Activated T-helper 1 cell treated with anti-CD3 and anti-CD28 coated beads, Interleukin-2, amount 50 U/mL, for 16 hours (primary cell): ENCODE measurements at regions not wholly inside any gene's neighbourhood (a gene's known extent, or its start where the extent isn't known, plus 50 kb on each side); places are given as distances from the start of the nearest gene placed in this dataset.

ENCODE experiments used
- DNase-seq, 2 donors: peaks; one replicate each; pipeline ENCODE4 v3.0.0-alpha.2; 2020; ENCODE audit warnings: low read depth in 1 of 2, low spot score in 1 of 2

- no peak for DNase-seq
These were observed 208.2 kb upstream of the INHBA start for GRCh38 chr7:41910940-41911600.

DNA sequence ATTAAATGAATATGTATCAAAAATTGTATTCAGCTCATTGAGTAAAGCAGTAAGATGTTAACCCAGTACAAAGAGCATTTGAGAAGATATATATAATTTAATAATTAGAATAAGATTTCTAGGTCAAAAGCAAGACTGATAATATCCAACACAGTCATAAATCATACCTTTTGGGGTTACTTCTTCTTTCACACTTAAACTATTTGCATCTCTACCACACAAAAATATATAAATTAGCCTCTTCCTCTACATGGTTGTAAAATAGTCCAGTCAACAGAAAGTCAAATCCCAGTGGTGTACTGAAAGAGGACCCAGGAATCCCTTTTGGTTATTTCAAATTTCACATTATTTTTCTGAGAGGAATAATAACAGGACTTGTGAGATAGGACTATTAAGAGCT lies 204.6 kb upstream of the INHBA start:
- DNase-seq = no peak

- DNase-seq = no peak
These were observed 197.6 kb upstream of the INHBA start for GRCh38 chr7:41900532-41900931.

GRCh38 chr7:41899823-41900433 lies 197.0 kb upstream of the INHBA start:
- no peak for DNase-seq

DNA sequence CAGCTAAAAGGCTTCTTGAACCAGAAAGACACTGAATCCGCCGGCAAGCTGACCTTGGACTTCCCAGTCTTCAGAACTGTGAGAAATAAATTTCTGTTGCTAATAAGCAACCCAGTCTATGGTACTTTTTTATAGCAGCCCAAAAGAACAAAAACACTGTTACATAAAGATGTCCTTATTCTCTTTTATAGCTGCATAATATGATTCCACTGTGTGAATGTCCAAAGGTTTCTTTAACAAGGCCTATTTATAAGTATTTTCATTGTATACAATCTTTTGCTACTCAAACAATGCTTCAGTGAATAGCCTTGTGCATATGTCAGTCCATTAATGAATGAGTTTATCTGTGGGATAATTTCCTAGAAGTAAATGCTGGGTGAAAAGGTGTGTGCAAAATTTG lies 190.8 kb upstream of the INHBA start:
- no peak for DNase-seq

DNA sequence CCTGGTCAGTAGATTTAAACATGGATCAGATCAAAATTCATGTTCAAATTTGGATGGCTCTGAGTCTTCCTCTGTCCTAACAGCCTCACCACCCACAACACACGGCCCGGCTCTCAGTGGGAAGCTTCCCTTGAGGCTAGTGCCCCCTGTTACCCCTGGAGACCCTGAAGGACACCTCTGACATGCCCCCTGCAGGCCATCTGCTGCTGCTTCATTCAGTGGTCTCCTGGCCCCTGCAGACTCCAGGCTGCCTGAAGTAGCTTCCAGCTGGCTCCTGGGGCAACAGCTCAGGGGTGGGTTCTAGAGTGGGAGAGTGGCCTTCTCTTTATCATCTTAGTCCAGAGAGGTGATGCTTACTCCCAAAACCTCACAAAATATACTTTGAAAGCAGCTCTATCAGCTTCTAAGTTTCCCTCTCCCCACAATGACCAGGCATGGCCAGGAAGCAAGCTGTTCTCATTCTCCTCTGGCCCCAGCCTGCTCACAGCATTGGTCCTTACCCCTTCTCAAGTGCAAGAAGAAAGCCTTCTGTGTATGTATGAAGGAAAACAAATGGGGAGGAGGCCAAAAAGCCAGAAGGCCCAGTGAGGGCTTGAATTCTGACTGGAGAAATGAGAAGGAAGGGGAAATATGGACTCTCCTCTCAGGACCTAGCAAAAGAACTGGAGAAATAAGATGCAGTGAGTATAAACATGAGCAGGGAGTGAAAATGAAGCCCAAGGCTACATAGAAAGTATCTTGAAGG lies 189.6 kb upstream of the INHBA start:
- DNase-seq = no peak

DNA sequence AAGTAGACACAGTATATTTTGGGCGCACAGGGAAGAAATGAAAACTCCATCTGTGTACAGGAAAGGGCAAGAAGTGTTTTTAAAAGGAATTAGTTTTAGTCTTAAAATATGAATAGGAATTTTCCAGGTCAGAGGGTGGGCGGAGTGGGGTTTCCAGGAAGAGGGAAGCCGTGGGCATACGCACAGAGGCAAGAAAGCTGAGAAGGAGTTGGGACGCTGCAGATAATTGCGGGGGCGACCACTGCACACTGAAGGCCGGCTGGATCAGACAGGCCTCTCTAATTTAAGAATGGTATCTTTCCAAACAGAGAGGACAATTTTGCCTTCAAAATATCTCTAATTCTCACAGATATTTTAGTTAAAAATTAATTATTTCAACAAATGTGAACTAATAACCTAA lies 189.1 kb upstream of the INHBA start:
- DNase-seq = no peak

DNA sequence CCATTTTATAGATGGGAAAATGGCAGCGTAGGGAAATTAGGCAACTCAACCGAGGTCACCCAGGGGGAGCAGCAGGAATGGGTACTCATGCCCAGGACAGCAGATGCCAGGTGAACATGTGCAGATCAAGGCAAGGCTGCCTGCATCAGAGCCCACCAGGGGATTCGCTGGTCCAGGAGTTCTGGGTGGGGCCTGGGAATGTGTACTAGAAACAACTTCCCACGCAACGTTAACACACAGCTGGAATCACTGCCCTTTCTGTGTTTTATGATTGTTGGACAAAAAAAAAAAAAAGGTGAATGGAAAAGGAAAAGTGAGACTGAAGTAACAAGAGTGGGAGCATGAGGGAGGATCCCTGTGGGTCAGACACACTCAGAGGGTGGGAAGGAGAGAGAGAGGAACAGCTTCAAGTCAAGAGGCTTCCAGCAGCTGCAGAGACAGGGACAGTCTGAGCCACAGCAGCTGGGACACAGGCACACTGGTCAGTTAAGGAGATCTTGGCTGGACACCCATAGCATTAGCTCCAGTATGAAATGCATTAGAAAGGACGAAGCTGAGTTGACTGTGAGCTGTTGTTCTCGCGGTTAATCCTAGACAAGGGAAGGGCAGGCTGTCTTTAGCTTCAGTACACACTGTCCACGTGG lies 187.9 kb upstream of the INHBA start:
- DNase-seq = no peak

- DNase-seq = no peak
These were observed 186.6 kb upstream of the INHBA start for GRCh38 chr7:41889472-41889871.

GRCh38 chr7:41889040-41889439 lies 186.2 kb upstream of the INHBA start:
- no peak for DNase-seq

DNA sequence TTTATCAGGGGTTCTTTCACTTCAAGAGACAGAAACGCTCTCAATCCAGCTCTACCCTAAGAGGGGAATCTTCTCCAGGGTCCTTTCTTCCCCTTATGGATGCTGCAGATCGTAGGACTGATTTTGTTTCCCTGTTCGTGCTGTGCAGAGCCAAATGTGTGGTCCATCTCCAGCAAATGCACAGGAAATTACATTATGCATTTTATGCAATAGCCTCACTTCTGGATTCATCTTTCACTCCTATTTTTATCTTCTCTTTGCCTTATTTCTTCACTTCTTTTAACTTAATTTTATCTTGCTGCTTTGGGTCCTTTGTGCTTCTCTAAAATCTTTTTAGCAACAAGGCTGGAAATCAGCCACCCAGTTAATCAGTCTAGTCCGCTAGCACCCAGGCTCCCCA lies 184.5 kb upstream of the INHBA start:
- no peak for DNase-seq

DNA sequence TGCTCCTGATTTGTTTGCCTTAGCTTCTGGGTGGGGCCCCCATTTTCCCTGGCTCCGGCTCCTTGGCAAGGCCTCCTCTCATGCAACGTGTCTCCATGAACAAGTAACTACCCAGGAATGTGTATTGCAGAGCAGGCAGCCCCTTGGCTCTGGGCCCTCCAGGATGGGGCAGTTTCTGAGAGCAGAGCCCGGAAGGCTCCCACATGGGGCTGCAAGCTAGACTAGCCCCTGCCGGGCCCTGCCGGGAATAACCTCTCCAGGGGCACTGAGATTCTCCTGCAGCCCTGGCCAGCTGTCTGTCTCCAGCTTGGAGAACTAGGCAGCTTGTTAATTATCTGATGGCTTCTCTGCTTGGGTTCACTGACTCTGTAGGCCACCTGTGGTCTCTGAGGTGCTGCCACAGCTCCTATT lies 184.0 kb upstream of the INHBA start:
- DNase-seq = no peak

GRCh38 chr7:41886262-41886900 lies 183.5 kb upstream of the INHBA start:
- DNase-seq = no peak

DNA sequence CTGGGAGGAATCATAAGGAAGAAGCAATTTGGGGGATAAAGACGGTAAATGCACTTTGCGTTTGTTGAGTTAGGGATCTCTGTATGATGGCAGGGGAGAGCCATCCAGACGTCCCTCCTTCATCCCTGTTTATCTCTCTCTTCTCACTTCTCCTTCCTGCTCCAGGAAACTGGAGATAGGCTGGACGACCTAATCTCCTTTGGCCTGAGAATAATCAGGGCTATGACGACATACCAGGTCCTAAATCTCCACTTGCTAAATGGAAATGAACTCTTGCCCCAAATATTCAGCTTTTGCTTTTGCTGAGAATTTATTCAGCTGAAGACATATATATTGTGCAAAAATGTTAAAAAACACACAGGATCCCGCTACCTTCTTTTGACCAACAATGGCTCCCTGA lies 182.9 kb upstream of the INHBA start:
- DNase-seq = no peak

DNA sequence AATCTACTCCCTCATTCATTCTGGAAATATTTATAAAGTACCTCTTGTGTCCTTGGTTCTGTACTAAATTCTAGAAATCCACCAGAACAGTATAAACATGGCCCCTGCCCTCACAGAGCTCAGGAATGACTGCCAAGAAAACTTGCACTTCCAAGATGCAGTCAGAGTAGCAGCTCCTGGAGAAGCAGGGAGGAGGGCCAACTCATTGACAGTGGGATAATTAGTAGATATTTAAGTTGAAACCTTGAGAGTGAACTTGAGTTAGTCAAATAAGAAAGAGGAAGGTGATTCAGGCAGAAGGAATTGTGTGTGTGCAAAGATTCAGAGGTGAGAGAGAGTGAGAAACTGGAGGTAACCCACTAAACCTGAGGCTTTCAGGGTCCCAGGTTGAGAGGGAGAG lies 182.2 kb upstream of the INHBA start:
- DNase-seq = no peak

DNA sequence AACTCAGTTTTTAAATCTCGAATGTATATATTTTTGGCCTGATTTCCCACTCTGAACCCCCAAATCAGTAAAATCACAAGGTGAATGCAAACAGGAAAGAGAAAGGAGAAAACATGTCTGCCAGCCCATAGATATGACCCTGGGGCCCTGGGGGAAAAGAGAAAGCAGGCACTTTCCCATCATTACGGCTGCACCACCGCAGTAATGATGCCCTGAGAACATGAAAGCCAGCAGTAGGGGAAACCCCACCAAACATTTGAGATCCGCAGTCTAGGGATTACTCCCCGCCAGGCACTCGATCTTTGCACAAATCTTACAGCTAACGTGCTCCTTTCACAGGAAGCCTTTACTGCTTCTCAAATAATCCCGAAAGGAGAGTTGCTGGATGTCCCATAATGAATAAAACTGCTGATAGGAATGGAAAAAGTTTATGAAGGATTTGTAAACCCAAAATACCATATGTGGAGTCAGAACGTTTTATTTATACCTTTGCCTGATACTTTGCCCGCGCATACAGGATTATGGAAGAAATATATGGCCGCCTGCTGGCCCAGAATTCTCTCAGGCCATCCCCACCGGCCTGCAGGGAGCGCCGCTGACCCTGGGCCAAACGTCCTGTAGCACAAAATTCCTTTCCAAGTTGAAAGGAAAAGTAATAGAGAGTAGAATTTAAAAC lies 180.0 kb upstream of the INHBA start:
- DNase-seq = no peak

DNA sequence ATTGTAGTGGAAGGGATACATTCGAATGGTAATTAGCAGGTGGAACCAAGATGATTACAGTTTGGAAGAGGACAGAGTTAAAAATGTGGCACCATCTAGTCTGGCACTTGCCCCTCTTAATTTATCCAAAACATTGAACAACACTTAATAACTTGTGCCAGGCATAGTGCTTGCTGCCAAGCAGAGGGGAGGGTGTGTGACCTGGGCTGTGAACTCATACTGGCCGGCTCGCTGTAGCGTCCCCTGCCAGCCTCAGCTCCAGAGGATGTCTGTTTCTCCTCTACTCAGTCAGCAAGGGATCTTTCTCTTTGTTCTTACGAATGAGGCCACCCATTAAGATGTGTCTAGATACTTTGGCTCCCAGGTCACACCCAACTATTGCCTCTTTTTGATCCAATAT lies 179.4 kb upstream of the INHBA start:
- no peak for DNase-seq

GRCh38 chr7:41881331-41882130 lies 178.6 kb upstream of the INHBA start:
- peak in 1 of 2 donors; percentile 59 for DNase-seq

GRCh38 chr7:41880107-41880506 lies 177.2 kb upstream of the INHBA start:
- no peak for DNase-seq

GRCh38 chr7:41879403-41879802 lies 176.5 kb upstream of the INHBA start:
- no peak for DNase-seq
